PC-3 (cell line): ENCODE measurements at regions not wholly inside any gene's neighbourhood (a gene's known extent, or its start where the extent isn't known, plus 50 kb on each side); places are given as distances from the start of the nearest gene placed in this dataset.

Experiments
- ATAC-seq: fragments of 200-7000 bp; cut with Tn5 transposase; 2 replicates; pipeline ENCODE4 v1.9.1; 2020; ENCODE audit warnings: mild to moderate bottlenecking, moderate library complexity
- BruUV-seq: library from RNA; stranded (reverse); fragments of 400-500 nt; replicated peaks from 2 replicates; lab custom pipeline; 2021; lab: Mats Ljungman, UMichigan
- CTCF ChIA-PET: fragments of 300-600 bp; sonication (Branson Sonifier 250); formaldehyde crosslinking; loops from one replicate; lab custom pipeline; 2022; ENCODE audit warnings: antibody characterized with exemption; lab: Charles Lee
- POLR2A ChIA-PET: fragments of 300-600 bp; sonication (Branson Sonifier 250); formaldehyde crosslinking; loops from one replicate; lab custom pipeline; 2022; ENCODE audit warnings: antibody characterized with exemption; ENCODE audit not compliant: unreplicated experiment; lab: Charles Lee
- DNase-seq: peaks from one replicate; pipeline ENCODE4 v3.0.0-alpha.2; 2015
- H2AFZ ChIP-seq: fragments of 300-600 bp; sonication (generic); 2 replicates; pipeline ENCODE4 v1.6.0; 2016; ENCODE audit warnings: antibody characterized with exemption, low read length
- H3F3A ChIP-seq: fragments of 300-600 bp; sonication (generic); one replicate; pipeline ENCODE4 v1.6.0; 2017; ENCODE audit warnings: antibody characterized with exemption, low read length, control low read depth, mild to moderate bottlenecking; ENCODE audit not compliant: unreplicated experiment
- H3K27ac ChIP-seq: fragments of 300-600 bp; sonication (generic); 2 replicates; pipeline ENCODE4 v1.5.1; 2016; ENCODE audit warnings: mild to moderate bottlenecking, low read length
- H3K27me3 ChIP-seq: fragments of 300-600 bp; sonication (generic); 2 replicates; pipeline ENCODE4 v1.6.1; 2016; ENCODE audit warnings: low read length, mixed read lengths
- H3K36me3 ChIP-seq: fragments of 300-600 bp; sonication (generic); 2 replicates; pipeline ENCODE4 v1.6.1; 2016; ENCODE audit warnings: low read depth, mixed run types, low read length, mixed read lengths
- H3K4me1 ChIP-seq: fragments of 300-600 bp; sonication (generic); 2 replicates; pipeline ENCODE4 v1.5.1; 2016; ENCODE audit warnings: low read length; ENCODE audit not compliant: insufficient read depth
- H3K4me2 ChIP-seq: fragments of 300-600 bp; sonication (generic); 2 replicates; pipeline ENCODE4 v1.6.0; 2016; ENCODE audit warnings: low read length
- H3K4me3 ChIP-seq: fragments of 300-600 bp; sonication (generic); 2 replicates; pipeline ENCODE4 v1.5.1; 2016; ENCODE audit warnings: mild to moderate bottlenecking, low read length, mixed read lengths
- H3K79me2 ChIP-seq: fragments of 300-600 bp; sonication (generic); 2 replicates; pipeline ENCODE4 v1.6.1; 2017; ENCODE audit warnings: low read length, mixed read lengths
- H3K9ac ChIP-seq: fragments of 300-600 bp; sonication (generic); 2 replicates; pipeline ENCODE4 v1.6.0; 2016; ENCODE audit warnings: mild to moderate bottlenecking, low read length
- H3K9me2 ChIP-seq: fragments of 300-600 bp; sonication (generic); replicated peaks from 2 replicates; pipeline ENCODE4 v1.6.1; 2016; ENCODE audit warnings: mixed run types, low read length, mixed read lengths
- H3K9me3 ChIP-seq: fragments of 300-600 bp; sonication (generic); 2 replicates; pipeline ENCODE4 v1.6.1; 2016; ENCODE audit warnings: low read length, mixed read lengths
- H4K20me1 ChIP-seq: fragments of 300-600 bp; sonication (generic); 2 replicates; pipeline ENCODE4 v1.6.1; 2016; ENCODE audit warnings: low read length, mixed read lengths
- CTCF ChIP-seq: fragments of 300-600 bp; sonication (generic); conservative IDR thresholded peaks from 2 replicates; pipeline ENCODE4 v1.5.1; 2017; ENCODE audit warnings: antibody characterized with exemption, low read depth, mild to moderate bottlenecking, low read length
- EZH2 ChIP-seq: fragments of 300-600 bp; sonication (generic); IDR thresholded peaks from one replicate; pipeline ENCODE4 v1.6.1; 2017; ENCODE audit warnings: antibody characterized with exemption, mild to moderate bottlenecking, low read length; ENCODE audit not compliant: unreplicated experiment
- EZH2phosphoT487 ChIP-seq: fragments of 300-600 bp; sonication (generic); IDR thresholded peaks from 2 replicates; pipeline ENCODE4 v1.6.1; 2018; ENCODE audit warnings: mild to moderate bottlenecking, antibody characterized with exemption, low read length, borderline replicate concordance
- intact Hi-C: fragments of 100-400 bp; cut with micrococcal nuclease; formaldehyde crosslinking; loops from 2 replicates; pipeline ENCODE4 v1.9.0; 2023

GRCh38 chr9:28379082-28379481 lies 805.8 kb upstream of the C9orf72 start:
- ChIA-PET POLR2A (no interaction called here), CTCF (no interaction called here)
- Histone ChIP-seq H4K20me1 (no peaks in the 10 kb centered on the region), H3K79me2 (no peaks in the 10 kb centered on the region), H3K9ac (no peak overlapping the region), H3K9me2 (no peaks in the 10 kb centered on the region), H3K4me1 (no peaks in the 10 kb centered on the region), H3K27me3 (no peaks in the 10 kb centered on the region), H2AFZ (no peak overlapping the region), H3K9me3 (no peaks in the 10 kb centered on the region), H3K4me2 (no peak overlapping the region), H3K27ac (no peak overlapping the region), H3K4me3 (no peak overlapping the region), H3F3A (no peaks in the 10 kb centered on the region), H3K36me3 (no peaks in the 10 kb centered on the region)
- ATAC-seq (no peak), DNase-seq (no peak)
- no peak for TF ChIP-seq EZH2phosphoT487
- TF ChIP-seq EZH2 = no peak
- TF ChIP-seq CTCF = no peak
- intact Hi-C loops = no loop called here
- BruUV-seq = no TSS peak

- Histone ChIP-seq H3K79me2 (no peaks in the 10 kb centered on the region), H3K36me3 (no peaks in the 10 kb centered on the region), H2AFZ (no peak overlapping the region), H3K4me2 (no peak overlapping the region), H3K4me1 (no peaks in the 10 kb centered on the region), H3K27me3 (no peaks in the 10 kb centered on the region), H3K4me3 (no peak overlapping the region), H3F3A (no peaks in the 10 kb centered on the region), H3K9me2 (no peaks in the 10 kb centered on the region), H3K9ac (no peak overlapping the region), H4K20me1 (no peaks in the 10 kb centered on the region), H3K27ac (no peak overlapping the region), H3K9me3 (no peaks in the 10 kb centered on the region)
- TF ChIP-seq CTCF (no peak), EZH2 (no peak), EZH2phosphoT487 (no peak)
- ChIA-PET POLR2A (no interaction called here), CTCF (no interaction called here)
- DNase-seq (no peak), ATAC-seq (no peak)
- BruUV-seq = no TSS peak
- intact Hi-C loops = no loop called here
Measured at GRCh38 chr9:28389411-28389810, 816.1 kb upstream of the C9orf72 start.

GRCh38 chr9:28394774-28395173 lies 821.5 kb upstream of the C9orf72 start:
- Histone ChIP-seq H3K9me2 (no peaks in the 10 kb centered on the region), H3K27ac (no peak overlapping the region), H3K4me1 (no peaks in the 10 kb centered on the region), H3K27me3 (no peaks in the 10 kb centered on the region), H3F3A (no peaks in the 10 kb centered on the region), H3K79me2 (no peaks in the 10 kb centered on the region), H3K4me2 (no peak overlapping the region), H3K36me3 (no peaks in the 10 kb centered on the region), H2AFZ (no peak overlapping the region), H4K20me1 (no peaks in the 10 kb centered on the region), H3K9ac (no peak overlapping the region), H3K4me3 (no peak overlapping the region), H3K9me3 (no peaks in the 10 kb centered on the region)
- ATAC-seq = no peak
- POLR2A ChIA-PET = no interaction called here
- BruUV-seq = no TSS peak
- CTCF ChIA-PET = no interaction called here
- intact Hi-C loops = no loop called here
- TF ChIP-seq EZH2phosphoT487 (no peak), CTCF (no peak), EZH2 (no peak)
- no peak for DNase-seq
